KG1 (cell line): ENCODE measurements at regions not wholly inside any gene's neighbourhood (a gene's known extent, or its start where the extent isn't known, plus 50 kb on each side); places are given as distances from the start of the nearest gene placed in this dataset.
A peak's percentile ranks its signal among the peaks of the same experiment; 100 is the strongest.
"Not testable (repeated sequence)": the region's sequence is repeated elsewhere in the genome, so short reads cannot be mapped to it uniquely, and the experiment has no call there.

Experiments used
- DNase-seq: peaks from one replicate; lab custom pipeline; 2025; lab: John Stamatoyannopoulos, UW

DNA sequence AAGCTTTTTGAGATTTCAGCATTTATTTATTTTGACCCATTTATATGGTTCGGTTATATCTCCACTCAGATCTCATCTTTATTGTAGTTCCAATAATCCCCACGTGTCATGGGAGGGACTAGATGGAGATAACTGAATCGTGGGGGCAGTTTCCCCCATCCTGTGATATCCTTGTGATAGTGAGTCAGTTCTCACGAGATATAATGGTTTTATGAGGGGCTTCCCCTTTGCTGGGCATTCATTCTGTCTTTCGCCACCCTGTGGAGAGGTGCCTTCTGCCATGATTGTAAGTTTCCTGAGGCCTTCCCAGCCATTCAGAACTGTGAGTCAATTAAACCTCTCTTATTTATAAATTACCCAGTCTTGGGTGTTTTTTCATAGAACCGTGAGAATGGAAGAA is 96.5 kb upstream of the PCSK1 start:
- no peak for DNase-seq

DNA sequence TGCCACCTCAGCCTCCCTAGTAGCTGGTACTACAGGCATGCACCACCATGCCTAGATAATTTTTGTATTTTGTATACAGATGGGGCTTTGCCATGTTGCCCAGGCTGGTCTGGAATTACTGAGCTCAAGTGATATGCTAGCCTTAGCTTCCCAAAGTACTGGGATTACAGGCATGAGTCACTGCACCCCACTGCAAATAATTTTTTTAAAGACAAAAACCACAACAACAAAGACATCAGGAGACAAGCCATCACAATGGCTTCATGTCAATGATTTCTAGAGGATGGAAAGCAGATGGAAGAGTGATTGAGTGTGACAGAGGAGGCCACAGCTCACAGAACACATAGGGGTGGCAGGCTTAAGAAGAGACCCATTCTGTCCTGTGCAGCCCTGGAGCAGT is 97.9 kb upstream of the PCSK1 start:
- no peak for DNase-seq

DNA sequence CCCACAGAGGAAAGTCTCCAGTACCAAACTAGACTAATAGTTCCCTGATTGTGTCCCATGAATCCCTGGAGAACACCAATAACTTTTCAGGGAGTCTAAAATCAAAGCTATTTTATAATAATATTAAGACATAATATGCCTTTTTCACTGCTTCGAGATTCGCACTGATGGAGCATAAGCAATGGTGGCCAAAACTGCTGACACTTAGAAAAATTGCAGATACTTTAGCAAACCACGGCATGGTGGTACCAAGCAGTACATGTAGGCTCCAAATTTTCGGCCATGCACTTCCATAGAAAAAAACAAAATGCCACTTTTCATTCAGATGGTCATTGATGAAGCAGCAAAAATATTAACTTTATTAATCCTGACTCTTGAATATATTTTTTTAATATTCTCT is 100.3 kb upstream of the PCSK1 start:
- no peak for DNase-seq

DNA sequence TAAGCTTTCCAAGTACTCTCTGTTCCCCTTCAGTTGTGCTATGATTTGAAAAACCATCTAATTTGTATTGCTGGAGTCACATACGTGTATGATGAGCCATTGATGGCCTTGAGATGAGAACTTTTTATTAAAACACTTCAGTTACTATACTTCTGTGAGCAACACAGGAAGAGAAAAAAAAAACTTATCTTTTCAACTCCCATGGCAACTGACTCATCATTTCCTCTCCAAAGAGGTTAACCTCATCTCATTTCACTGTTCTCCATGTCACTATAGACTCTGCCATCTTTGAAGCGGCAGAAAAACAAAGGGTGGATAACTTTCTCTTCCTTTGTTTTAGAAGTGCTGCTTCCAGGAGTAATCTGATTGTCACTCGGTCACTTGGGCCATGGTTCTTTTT is 104.3 kb upstream of the PCSK1 start:
- DNase-seq, result peak; percentile 5

DNA sequence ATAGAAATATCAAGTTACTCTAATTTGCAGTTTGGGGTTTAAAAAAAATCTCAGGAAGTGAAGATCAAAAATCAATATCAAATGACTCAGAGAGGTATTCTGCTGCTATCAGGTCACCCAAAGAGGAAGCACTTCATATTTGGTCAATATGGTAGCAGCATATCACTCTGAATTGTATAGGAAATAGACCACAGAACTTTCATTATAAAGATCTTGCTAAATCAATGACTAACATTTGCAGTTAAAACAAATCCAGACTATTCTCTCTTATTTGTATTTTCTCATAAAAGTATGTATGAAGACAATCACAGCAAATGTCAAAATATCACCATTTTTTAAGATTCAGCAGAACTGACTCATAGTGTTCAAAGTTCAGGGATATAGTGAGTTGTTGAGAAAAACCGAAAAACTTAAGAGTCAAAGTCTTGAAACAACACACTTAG is 105.8 kb upstream of the PCSK1 start:
- no peak for DNase-seq

DNA sequence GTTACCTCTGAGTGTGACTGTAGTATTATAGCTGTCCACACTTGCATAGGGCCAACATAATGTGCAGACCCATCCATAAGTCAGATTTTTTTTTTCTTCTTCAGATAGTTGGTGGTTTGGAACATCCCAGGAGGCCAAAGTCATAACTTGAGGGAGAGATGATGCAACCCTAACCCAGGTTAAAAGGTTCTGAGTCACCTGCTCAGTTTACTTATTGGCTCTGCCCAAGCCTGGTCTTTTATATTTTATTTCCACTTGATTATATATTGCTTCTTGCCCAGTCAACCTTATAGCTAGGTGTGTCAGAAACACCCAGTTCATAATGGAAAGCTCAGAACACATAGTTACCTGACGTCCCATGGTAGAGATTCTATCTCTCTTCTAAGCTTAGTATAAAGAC is 113.1 kb upstream of the PCSK1 start:
- DNase-seq, result no peak

DNA sequence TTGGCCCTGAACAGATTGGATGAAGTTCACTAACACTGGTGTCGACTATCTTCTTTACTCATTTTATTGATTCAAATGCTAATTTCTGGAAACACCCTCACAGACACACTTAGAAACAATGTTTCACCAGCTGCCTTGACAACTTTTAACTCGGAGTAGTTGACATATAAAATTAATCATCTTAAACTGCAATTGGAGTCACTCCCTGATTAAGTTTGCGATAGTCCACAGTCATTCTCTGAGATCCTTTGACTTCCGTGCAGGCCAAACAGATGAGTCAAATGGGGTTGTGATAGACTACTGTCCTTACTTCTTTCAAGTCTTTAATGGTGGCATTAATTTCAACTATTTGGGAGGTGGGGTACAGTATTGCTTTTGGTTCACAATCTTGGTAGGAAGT is 114.4 kb upstream of the PCSK1 start:
- no peak for DNase-seq

DNA sequence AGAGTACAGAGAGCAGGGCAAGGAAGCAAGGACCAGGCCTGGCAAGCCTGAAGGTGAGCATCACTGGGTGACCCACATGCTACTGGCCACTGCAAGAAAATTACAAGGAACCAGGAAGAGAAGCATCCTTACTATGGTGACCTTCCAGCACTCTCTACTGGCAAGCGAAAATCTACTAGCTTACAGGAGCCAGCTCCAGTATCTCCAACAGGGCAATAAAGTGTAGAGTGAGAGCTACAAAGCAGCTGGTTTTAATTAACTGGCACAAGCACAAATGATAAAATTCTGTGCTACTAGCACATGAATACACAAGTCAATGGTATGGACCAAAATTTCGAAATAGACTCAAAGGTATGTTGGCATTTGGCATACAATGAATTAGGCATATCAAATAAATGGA is 113.3 kb upstream of the CAST start:
- no peak for DNase-seq

DNA sequence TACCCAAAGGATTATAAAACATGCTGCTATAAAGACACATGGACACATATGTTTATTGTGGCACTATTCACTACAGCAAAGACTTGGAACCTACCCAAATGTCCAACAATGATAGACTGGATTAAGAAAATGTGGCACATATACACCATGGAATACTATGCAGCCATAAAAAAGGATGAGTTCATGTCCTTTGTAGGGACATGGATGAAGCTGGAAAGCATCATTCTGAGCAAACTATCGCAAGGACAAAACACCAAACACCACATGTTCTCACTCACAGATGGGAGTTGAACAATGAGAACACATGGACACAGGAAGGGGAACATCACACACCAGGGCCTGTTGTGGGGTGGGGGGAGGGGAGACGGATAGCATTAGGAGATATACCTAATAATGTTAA is 101.3 kb upstream of the CAST start:
- DNase-seq, result not testable (repeated sequence)

DNA sequence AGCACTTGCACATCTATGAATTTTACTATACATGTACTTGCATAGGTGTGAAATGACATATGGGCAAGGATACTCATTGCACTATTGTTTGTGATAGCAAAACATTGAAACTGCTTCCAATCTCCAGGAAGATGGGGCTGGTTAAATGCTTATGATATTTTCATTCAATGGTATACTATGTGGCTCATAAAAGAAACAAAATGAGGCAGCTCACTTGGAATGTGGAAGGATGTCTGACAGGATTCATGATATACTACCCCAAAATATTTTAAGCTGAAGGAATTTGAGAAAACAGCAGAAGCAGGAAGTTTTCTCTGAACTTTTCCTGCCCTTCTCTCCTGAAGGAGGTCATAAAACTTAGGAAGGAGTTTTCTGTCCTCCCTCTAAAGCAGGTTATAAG is 99.6 kb upstream of the CAST start:
- DNase-seq, result no peak

DNA sequence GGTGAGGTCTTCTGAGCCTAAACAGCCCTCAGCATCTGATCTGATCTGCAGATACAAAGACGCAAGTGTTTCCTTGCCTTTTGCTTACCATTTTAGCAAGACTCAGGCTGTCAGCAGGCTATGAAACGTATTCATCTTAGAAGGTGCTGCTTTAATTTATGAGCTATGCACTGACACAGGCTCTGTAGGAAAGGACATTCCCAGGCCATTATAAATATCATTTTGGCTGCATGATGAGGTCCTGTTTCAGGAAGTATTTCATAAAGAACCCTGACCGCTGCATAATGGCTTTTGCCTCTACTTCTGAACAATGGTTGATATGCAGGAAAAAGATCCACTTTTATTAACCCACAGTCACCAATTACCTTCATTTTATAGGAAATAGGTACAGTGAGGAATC is 98.4 kb upstream of the CAST start:
- DNase-seq, result no peak

DNA sequence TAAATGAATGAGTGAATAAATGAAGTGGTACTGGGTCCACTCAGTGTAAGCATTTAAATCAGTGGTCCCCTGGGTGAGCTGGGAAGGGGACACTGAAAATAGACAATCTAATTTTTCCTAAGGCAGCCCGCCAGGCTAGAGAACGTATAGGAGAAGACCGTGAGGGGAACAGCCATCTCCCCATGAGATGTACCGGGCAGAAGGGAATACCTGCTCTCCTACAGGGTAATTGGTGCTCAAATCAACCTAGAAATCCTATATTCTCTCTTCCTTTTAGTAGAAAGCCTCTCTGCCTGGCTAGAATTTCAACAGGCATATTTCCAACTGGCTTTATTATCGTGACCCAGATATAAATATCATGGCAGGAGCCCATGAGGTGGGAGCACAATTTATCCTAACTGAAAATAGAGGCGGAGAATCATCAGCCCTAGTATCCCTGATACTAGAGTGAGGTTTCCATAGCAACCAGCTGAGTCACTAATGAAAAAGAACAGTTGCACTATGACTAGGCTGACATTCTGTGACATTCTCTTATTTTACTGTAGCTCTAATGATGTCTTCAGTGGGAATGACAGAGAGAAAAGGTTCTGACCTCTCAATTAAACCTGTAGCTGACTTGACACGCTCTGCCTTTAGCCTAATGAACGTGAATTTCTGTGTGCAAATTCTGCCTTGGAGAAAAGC is 96.5 kb upstream of the CAST start:
- no peak for DNase-seq

DNA sequence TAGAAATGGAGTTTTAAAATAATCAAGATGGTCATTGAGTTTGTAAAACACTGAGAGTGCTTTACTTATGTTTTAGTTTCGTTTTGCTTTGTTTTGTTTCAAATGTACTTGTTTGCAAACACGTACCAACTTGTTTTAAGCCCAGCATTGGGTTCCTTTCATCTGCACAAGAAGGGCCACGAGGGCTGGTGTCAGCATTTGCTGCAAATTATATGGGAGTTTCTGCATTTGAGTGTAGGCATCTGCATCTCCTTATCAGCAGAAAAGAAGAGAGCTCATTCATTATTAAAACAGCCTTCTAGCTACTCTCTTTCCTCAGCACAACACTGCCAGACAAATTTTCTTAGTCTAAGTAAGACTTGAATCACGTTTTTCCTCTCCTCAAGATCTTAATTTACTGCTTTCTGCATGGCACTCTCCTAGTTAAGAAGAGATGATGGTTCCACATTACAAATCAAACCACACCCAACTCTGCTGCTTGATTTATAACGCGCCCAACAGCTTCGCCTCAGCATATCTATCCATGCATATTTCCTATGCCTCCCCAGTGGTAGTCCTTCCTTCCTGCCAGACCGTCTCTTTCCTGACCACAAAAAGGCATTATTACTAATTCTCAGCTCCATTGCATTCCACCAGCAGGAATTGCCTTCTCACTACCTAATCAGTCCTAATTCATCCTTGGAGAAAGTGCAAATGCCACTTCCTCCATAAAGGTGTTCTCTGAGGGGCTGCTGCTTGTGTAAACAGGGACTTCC is 95.2 kb upstream of the CAST start:
- DNase-seq, result no peak

DNA sequence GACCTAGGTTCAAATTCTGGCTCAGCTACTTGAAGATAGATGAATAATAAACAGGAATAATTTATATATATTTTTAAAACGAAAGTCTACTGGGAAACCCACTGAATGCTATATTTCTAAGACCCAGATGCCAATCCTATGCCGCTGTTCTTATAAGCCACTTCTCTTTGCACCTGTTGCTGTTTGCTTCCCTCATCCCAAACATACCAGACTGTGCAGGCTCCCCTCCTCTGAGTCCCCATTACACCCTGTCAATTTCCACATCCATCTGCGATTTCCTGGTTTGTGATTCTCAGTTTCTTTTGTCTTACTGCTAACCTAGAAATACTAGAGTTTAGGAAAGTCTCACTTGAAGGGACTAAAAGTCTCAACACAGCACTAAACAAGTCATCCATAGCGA is 92.8 kb upstream of the CAST start:
- no peak for DNase-seq

DNA sequence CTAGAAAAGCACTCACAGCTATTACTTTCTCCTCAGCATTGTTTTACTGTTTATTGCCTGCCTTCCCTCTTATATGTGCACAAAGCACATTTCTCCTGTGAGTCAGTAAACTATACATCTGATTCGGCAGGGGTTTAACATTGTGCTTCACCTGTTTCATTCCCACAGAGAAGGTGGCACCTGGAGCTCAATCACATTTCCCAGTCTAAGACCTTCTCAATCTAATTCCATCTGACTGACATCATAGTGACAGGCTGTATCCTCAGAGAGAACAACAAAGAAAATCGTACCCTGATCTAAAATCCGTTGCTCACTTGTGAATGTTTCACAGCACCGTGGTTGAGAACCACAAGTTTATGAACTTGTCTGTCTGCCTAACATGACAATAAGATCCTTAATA is 92.4 kb upstream of the CAST start:
- no peak for DNase-seq

DNA sequence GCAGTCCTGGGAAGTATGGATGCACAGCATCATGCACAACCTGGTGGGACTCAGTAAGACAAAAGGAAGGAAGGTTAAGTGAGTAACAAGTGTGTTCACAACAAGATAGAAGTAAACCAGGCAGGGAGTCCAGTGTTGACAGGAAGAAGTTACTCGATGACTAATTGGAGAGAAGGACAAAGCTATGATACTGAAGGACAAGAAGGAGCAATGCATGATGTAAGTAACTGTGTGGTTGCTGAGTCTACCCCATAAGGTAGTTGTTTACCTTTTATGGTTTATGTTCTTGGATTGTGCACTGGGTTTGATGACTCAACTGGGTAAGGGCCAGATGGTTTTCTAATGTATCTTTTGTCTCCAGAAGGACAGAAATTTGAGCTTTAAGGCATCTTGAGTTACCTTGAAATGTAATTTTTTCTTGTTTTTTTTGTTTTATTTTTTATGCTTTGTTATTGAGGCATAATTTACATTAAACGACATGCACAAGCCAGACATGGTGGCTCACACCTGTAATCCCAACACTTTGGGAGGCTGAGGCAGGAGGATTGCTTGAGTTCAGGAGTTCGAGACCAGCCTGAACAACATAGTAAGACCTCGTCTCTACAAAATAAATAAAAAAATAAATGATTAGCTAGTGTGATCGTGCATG is 89.2 kb upstream of the CAST start:
- DNase-seq, result no peak

DNA sequence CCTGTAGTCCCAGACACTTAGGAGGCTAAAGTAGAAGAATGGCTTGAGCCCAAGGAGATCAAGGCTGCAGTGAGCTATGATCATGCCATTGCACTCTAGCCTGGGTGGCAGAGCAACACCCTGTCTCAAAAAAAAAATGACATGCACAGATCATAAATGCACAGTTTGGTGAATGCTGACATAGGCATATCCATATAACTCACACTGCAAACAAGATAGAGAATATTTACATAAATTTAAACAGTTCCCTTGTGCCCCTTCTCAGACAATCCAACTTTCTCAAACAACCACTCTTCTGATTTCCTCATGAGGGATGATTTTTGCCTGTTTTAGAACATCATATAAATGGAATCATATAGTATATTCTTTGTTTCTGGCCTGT is 88.7 kb upstream of the CAST start:
- no peak for DNase-seq

DNA sequence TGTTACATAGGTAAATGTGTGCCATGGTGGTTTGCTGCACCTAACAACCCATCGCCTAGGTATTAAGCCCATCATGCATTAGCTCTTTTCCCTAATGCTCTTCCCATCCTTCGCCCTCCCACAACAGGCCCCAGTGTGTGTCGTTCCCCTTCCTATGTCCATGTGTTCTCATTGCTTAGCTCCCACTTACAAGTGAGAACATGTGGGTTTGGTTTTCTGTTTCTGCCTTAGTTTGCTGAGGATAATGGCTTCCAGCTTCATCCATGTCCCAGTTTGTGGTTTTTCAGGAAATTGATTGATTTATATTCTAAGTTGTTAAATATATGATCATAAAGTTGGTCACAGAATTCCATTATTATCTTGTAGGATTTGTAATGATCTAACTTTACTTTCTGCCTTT is 85.3 kb upstream of the CAST start:
- DNase-seq, result no peak

DNA sequence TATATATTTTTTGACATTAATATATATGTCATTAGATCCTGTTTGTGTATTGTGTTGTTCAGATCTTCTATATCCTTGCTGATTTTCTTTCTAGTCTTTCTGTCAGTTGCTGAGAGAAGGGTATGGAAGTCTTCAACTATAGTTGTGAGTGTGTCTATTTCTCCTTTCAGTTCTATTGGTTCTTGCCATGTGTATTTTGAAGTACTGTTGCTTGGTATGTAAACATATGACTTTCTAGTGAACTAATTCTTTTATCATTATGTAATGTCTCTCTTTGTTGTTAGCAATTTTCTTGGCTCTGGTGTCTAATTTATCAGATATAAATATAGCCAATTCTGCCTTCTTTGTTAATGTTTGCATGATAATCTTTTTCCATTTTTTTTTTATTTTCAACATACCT is 84.3 kb upstream of the CAST start:
- no peak for DNase-seq

DNA sequence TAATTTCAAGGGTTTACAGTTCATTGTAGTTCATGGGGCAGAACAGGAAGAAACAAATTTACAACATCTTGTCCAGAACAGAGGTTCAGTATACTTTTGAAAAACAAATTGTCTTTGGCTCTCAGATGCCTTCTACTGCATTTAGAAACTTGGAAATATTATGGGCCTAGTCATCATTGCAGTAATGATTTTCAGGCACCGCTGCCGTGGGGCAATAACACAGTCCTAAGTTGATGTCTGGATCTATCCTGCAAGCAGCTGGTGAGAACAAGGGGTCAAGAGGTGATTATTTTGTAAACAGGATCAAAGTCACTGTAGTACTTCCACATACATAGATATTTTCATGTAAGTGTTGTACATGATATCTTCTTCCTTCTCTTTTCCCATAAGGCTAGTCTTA is 82.5 kb upstream of the CAST start:
- no peak for DNase-seq

DNA sequence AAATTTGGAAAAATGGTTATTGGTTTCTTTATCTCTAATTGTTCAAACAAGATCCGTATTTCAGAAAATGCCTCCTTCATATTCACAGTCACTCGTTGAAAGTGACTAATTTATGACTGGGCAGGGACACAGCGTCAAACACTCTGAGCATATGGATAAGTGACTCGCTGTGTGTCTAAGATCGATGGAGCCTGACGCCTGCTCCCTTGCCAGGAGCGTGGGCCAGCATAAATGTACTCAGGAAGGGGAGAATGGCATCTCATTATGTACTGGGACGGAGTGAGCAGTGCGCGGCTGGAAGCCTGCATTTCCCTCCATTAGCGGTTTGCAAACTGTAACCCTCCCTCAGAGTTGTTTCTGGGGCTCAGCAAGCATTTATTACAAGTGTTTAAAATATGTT is 79.8 kb upstream of the CAST start:
- DNase-seq, result no peak

DNA sequence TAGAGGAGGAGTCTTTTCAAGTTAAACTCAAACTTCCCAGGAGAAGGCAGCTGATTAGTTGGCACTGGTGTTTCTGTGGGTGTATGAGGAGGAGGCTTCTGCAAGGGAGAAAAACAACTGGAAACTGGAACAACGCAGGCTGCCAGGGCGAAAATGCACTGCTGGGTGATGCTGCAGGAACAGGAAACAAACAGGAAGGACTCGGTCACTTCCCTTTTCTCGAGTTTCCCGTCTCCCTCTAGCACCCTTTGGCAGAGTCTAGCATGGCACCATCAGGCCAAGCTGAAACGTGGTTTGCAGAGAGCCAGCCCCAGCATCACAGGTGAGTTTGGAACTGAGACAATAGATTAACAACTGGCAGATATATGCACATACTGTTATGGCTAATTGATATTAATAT is 77.5 kb upstream of the CAST start:
- no peak for DNase-seq

DNA sequence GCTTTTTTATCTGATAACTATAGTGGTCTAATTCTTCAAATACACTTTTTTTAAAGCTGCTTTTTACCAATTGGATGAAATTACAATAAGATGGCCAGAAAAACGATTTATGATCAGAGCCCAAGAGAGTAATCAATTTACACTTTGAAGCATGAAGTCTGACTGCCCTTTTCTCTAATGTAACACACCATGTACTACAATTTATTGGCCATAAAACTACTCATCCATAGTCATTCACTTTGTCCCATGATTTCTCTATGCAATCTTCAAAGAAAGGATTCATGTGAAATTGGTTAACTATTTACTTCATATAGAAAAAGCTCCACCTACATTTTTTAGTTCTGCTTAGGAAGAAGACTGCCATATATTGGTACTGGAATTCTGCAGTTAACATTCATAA is 73.6 kb upstream of the CAST start:
- no peak for DNase-seq

DNA sequence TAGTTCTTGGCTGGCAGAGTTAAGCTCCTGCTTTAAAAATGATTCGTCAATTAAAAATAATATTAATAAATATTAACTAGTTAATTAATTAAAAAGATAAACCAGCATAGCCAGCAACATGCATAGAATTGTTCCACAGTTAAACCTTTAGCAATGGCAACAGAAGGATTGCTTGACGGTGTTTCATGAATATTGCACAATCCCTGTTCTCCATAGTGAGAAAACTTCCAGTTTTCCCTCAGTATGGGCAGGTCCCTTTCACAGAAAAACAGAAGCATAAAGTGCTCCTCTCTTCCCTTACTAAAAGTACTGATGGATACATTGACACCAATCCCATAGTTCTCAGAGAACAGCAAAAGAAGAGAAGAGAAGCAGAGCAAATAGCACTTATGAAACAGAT is 71.4 kb upstream of the CAST start:
- no peak for DNase-seq
